ENCODE measurements at regions not wholly inside any gene's neighbourhood (a gene's known extent, or its start where the extent isn't known, plus 50 kb on each side); places are given as distances from the start of the nearest gene placed in this dataset.

GRCh38 chr11:127137771-127138280 is 137.3 kb upstream of the KIRREL3 start:
- Mint-ChIP-seq H3K4me3 (no peak overlapping the region), H3K27ac (ENCODE audit: unreplicated experiment) (no peak overlapping the region), H3K27me3 (ENCODE audit: low read depth) (peaks cover 2% of the 10 kb centered on the region), H3K36me3 (ENCODE audit: low read depth) (no peaks in the 10 kb centered on the region), H3K4me1 (no peaks in the 10 kb centered on the region), H3K9me3 (peaks cover 3% of the 10 kb centered on the region)
- DNase-seq (ENCODE audit: low read depth, low spot score) = no peak
- TF ChIP-seq CTCF (conservative IDR thresholded peaks at IDR 0.05) = no peak

- no peak for TF ChIP-seq CTCF (conservative IDR thresholded peaks at IDR 0.05)
- no peak overlapping the region for H3K4me3 Mint-ChIP-seq
These were observed 135.9 kb upstream of the KIRREL3 start for GRCh38 chr11:127136438-127136837.

GRCh38 chr11:127135256-127135655 is 134.7 kb upstream of the KIRREL3 start:
- peaks cover 3% of the 10 kb centered on the region for H3K9me3 Mint-ChIP-seq
- TF ChIP-seq CTCF (conservative IDR thresholded peaks at IDR 0.05) = no peak
- H3K4me3 Mint-ChIP-seq = no peak overlapping the region

More at GRCh38 chr11:127136438-127136837, 135.9 kb upstream of the KIRREL3 start:
- DNase-seq (ENCODE audit: low read depth, low spot score) = no peak
- H3K4me1 Mint-ChIP-seq = no peaks in the 10 kb centered on the region
- H3K36me3 Mint-ChIP-seq (ENCODE audit: low read depth) = no peaks in the 10 kb centered on the region
- H3K27me3 Mint-ChIP-seq (ENCODE audit: low read depth) = peaks cover 6% of the 10 kb centered on the region
- H3K27ac Mint-ChIP-seq (ENCODE audit: unreplicated experiment) = no peak overlapping the region
- H3K9me3 Mint-ChIP-seq = peaks cover 3% of the 10 kb centered on the region

GRCh38 chr11:127133061-127133460 is 132.5 kb upstream of the KIRREL3 start:
- H3K27ac Mint-ChIP-seq (ENCODE audit: unreplicated experiment) = no peak overlapping the region

More at GRCh38 chr11:127135256-127135655, 134.7 kb upstream of the KIRREL3 start:
- no peaks in the 10 kb centered on the region for H3K36me3 Mint-ChIP-seq (ENCODE audit: low read depth)
- H3K4me1 Mint-ChIP-seq = no peaks in the 10 kb centered on the region
- DNase-seq (ENCODE audit: low read depth, low spot score) = no peak
- H3K27ac Mint-ChIP-seq (ENCODE audit: unreplicated experiment) = no peak overlapping the region
- peaks cover 6% of the 10 kb centered on the region for H3K27me3 Mint-ChIP-seq (ENCODE audit: low read depth)

GRCh38 chr11:127130321-127130720 is 129.8 kb upstream of the KIRREL3 start:
- H3K9me3 Mint-ChIP-seq = peaks cover 3% of the 10 kb centered on the region
- no peaks in the 10 kb centered on the region for H3K4me1 Mint-ChIP-seq
- no peak for DNase-seq (ENCODE audit: low read depth, low spot score)
- TF ChIP-seq CTCF (conservative IDR thresholded peaks at IDR 0.05) = no peak
- no peaks in the 10 kb centered on the region for H3K36me3 Mint-ChIP-seq (ENCODE audit: low read depth)
- H3K4me3 Mint-ChIP-seq = no peak overlapping the region
- H3K27me3 Mint-ChIP-seq (ENCODE audit: low read depth) = peaks cover 4% of the 10 kb centered on the region
- H3K27ac Mint-ChIP-seq (ENCODE audit: unreplicated experiment) = no peak overlapping the region

More at GRCh38 chr11:127133061-127133460, 132.5 kb upstream of the KIRREL3 start:
- Mint-ChIP-seq H3K9me3 (peaks cover 3% of the 10 kb centered on the region), H3K4me1 (no peaks in the 10 kb centered on the region), H3K27me3 (ENCODE audit: low read depth) (peaks cover 6% of the 10 kb centered on the region), H3K4me3 (no peak overlapping the region), H3K36me3 (ENCODE audit: low read depth) (no peaks in the 10 kb centered on the region)
- TF ChIP-seq CTCF (conservative IDR thresholded peaks at IDR 0.05) = no peak
- DNase-seq (ENCODE audit: low read depth, low spot score) = no peak

Data from neural crest cell (in vitro differentiated cells).